HCT116 (cell line): ENCODE measurements at regions not wholly inside any gene's neighbourhood (a gene's known extent, or its start where the extent isn't known, plus 50 kb on each side); places are given as distances from the start of the nearest gene placed in this dataset.

Experiments
- ATAC-seq: fragments of 200-7000 bp; cut with Tn5 transposase; 2 replicates; pipeline ENCODE4 v1.9.1; 2020; ENCODE audit warnings: mild to moderate bottlenecking, moderate library complexity
- BruUV-seq: library from RNA; stranded (reverse); fragments of 400-500 nt; replicated peaks from 2 replicates; lab custom pipeline; 2021; lab: Mats Ljungman, UMichigan
- CTCF ChIA-PET: fragments of 300-600 bp; sonication (Branson Sonifier 250); formaldehyde crosslinking; loops from one replicate; lab custom pipeline; 2021; ENCODE audit warnings: antibody characterized with exemption; lab: Charles Lee
- POLR2A ChIA-PET: fragments of 300-600, 350-600 bp; sonication (Branson Sonifier 250); formaldehyde crosslinking; loops from one replicate; lab custom pipeline; 2021; ENCODE audit warnings: antibody characterized with exemption; lab: Charles Lee
- RAD21 ChIA-PET, 2 experiments: fragments of 300-600 bp; sonication (Branson Sonifier 250); formaldehyde crosslinking; loops; one replicate each; lab custom pipeline; 2023; ENCODE audit warnings: low total read pairs in 2 of 2; ENCODE audit not compliant: uncharacterized antibody in 2 of 2, unreplicated experiment in 2 of 2, low non-redundant PET in 1 of 2; lab: Charles Lee
- DNase-seq: peaks from one replicate; pipeline ENCODE4 v3.0.0-alpha.2; 2010; ENCODE audit warnings: low read depth, low spot score
- H2AFZ ChIP-seq: fragments of 200-600 bp; shearing (Covaris generic), sonication (generic); 2 replicates; pipeline ENCODE4 v1.6.1; 2017; ENCODE audit warnings: low read depth, mixed run types, mixed read lengths, antibody characterized with exemption, low read length; ENCODE audit not compliant: poor library complexity, severe bottlenecking
- H3K27ac ChIP-seq: 2 replicates; pipeline ENCODE4 v1.5.1; 2012; ENCODE audit warnings: low read depth, low read length
- H3K27me3 ChIP-seq: fragments of 200-600 bp; sonication (generic); 2 replicates; pipeline ENCODE4 v1.6.1; 2016; ENCODE audit warnings: mixed run types, low read length, mixed read lengths; ENCODE audit not compliant: insufficient read depth
- H3K36me3 ChIP-seq, 2 experiments: fragments of 200-500 bp in 1 of 2; fragments of 200-600 bp in 1 of 2; sonication (Bioruptor generic) in 1 of 2; sonication (generic) in 1 of 2; 2 replicates each; pipeline versions ENCODE4 v1.5.1 to v1.6.1; 2014 to 2016; ENCODE audit warnings: low read length in 2 of 2, inconsistent platforms in 1 of 2, mixed read lengths in 1 of 2, mixed run types in 1 of 2; ENCODE audit not compliant: insufficient read depth in 2 of 2, control insufficient read depth in 1 of 2
- H3K4me1 ChIP-seq, 2 experiments: fragments of 200-600 bp in 1 of 2; sonication (generic) in 1 of 2; 2 replicates each; pipeline versions ENCODE4 v1.5.1 to v1.6.1; 2012 to 2017; ENCODE audit warnings: low read length in 2 of 2, inconsistent platforms in 1 of 2, mild to moderate bottlenecking in 1 of 2, mixed read lengths in 1 of 2, mixed run types in 1 of 2, moderate library complexity in 1 of 2; ENCODE audit not compliant: insufficient read depth in 2 of 2, control insufficient read depth in 1 of 2
- H3K4me2 ChIP-seq: fragments of 200-600 bp; sonication (generic); 2 replicates; pipeline ENCODE4 v1.6.1; 2017; ENCODE audit warnings: mixed run types, low read length, mixed read lengths
- H3K4me3 ChIP-seq, 2 experiments: fragments of 200-600 bp in 1 of 2; sonication (generic) in 1 of 2; replicated peaks in 1 of 2; 2 replicates each; pipeline ENCODE4 v1.5.1; 2011 to 2016; ENCODE audit warnings: low read length in 2 of 2, control low read depth in 1 of 2, low read depth in 1 of 2, mild to moderate bottlenecking in 1 of 2, mixed read lengths in 1 of 2, mixed run types in 1 of 2
- H3K79me2 ChIP-seq: fragments of 200-600 bp; sonication (generic); 2 replicates; pipeline ENCODE4 v1.6.1; 2017; ENCODE audit warnings: mild to moderate bottlenecking, mixed run types, low read length, moderate library complexity, mixed read lengths; ENCODE audit not compliant: insufficient read depth
- H3K9ac ChIP-seq: fragments of 200-600 bp; sonication (generic); 2 replicates; pipeline ENCODE4 v1.6.1; 2016; ENCODE audit warnings: low read length, mixed read lengths
- H3K9me2 ChIP-seq: fragments of 200-600 bp; sonication (generic), shearing (Covaris generic); 2 replicates; pipeline ENCODE4 v1.6.1; 2017; ENCODE audit warnings: mixed run types, mild to moderate bottlenecking, moderate library complexity; ENCODE audit not compliant: insufficient read depth
- H3K9me3 ChIP-seq, 2 experiments: fragments of 200-500 bp in 1 of 2; fragments of 200-600 bp in 1 of 2; sonication (Bioruptor generic) in 1 of 2; sonication (generic) in 1 of 2; 2 replicates each; pipeline ENCODE4 v1.6.1; 2014 to 2017; ENCODE audit warnings: low read length in 2 of 2, mixed read lengths in 2 of 2, inconsistent platforms in 1 of 2, low read depth in 1 of 2, mild to moderate bottlenecking in 1 of 2, mixed run types in 1 of 2, moderate library complexity in 1 of 2; ENCODE audit not compliant: control insufficient read depth in 1 of 2, insufficient read depth in 1 of 2
- H4K20me1 ChIP-seq: fragments of 200-600 bp; sonication (generic), shearing (Covaris generic); 2 replicates; pipeline ENCODE4 v1.6.1; 2017; ENCODE audit warnings: mixed run types, mild to moderate bottlenecking, moderate library complexity; ENCODE audit not compliant: insufficient read depth
- CBX3 ChIP-seq: IDR thresholded peaks from 2 replicates; pipeline ENCODE4 v1.6.1; 2012; ENCODE audit warnings: low read depth
- CEBPB ChIP-seq: IDR thresholded peaks from 2 replicates; pipeline ENCODE4 v1.6.1; 2012; ENCODE audit warnings: low read depth
- EGR1 ChIP-seq: IDR thresholded peaks from 2 replicates; pipeline ENCODE4 v1.6.1; 2012; ENCODE audit warnings: low read depth
- ELF1 ChIP-seq: IDR thresholded peaks from 2 replicates; pipeline ENCODE4 v1.6.1; 2012; ENCODE audit warnings: low read depth, borderline replicate concordance
- EZH2 ChIP-seq: fragments of 200-600 bp; sonication (generic); IDR thresholded peaks from 2 replicates; pipeline ENCODE4 v1.6.1; 2017; ENCODE audit warnings: antibody characterized with exemption, mixed run types
- EZH2phosphoT487 ChIP-seq: fragments of 200-600 bp; IDR thresholded peaks from 2 replicates; pipeline ENCODE4 v1.6.1; 2018; ENCODE audit warnings: antibody characterized with exemption, borderline replicate concordance
- FOSL1 ChIP-seq: IDR thresholded peaks from 2 replicates; pipeline ENCODE4 v1.6.1; 2012; ENCODE audit warnings: low read depth
- POLR2A ChIP-seq: IDR thresholded peaks from 2 replicates; pipeline ENCODE4 v1.7.0; 2011; ENCODE audit warnings: borderline replicate concordance; ENCODE audit not compliant: insufficient read depth, insufficient read length; ENCODE audit errors: extremely low read depth
- POLR2AphosphoS5 ChIP-seq: IDR thresholded peaks from 2 replicates; pipeline ENCODE4 v1.6.1; 2011; ENCODE audit warnings: mild to moderate bottlenecking, low read depth, low read length, moderate library complexity
- RAD21 ChIP-seq: IDR thresholded peaks from 2 replicates; pipeline ENCODE4 v1.6.1; 2012; ENCODE audit warnings: low read depth, mild to moderate bottlenecking
- SRF ChIP-seq: IDR thresholded peaks from 2 replicates; pipeline ENCODE4 v1.6.1; 2012; ENCODE audit warnings: low read depth
- TCF7L2 ChIP-seq: IDR thresholded peaks from 2 replicates; pipeline ENCODE4 v1.7.0; 2011; ENCODE audit warnings: borderline replicate concordance, inconsistent platforms; ENCODE audit not compliant: insufficient read depth, insufficient read length; ENCODE audit errors: extremely low read depth
- ZFX ChIP-seq: fragments of 450-650 bp; IDR thresholded peaks from 2 replicates; pipeline ENCODE4 v1.6.1; 2017
- ZNF274 ChIP-seq: fragments of 200-500 bp; sonication (Bioruptor generic); IDR thresholded peaks from 2 replicates; pipeline ENCODE4 v1.6.1; 2014; ENCODE audit warnings: mild to moderate bottlenecking, low read depth, low read length, inconsistent platforms
- intact Hi-C: fragments of 100-400 bp; cut with micrococcal nuclease; formaldehyde crosslinking; loops from 2 replicates; pipeline ENCODE4 v1.10.0; 2022
- TF ChIP-seq, protein P1 (sequence below): IDR thresholded peaks from 2 replicates; pipeline ENCODE4 v1.6.1; 2012; ENCODE audit warnings: low read depth
- TF ChIP-seq, protein P2 (sequence below): IDR thresholded peaks from 2 replicates; pipeline ENCODE4 v1.6.1; 2011; ENCODE audit warnings: mild to moderate bottlenecking, low read length, moderate library complexity; ENCODE audit not compliant: insufficient replicate concordance; ENCODE audit errors: extremely low read depth
- TF ChIP-seq, protein P3 (sequence below), 3 experiments: fragments of 200-600 bp in 1 of 3; sonication (generic) in 1 of 3; IDR thresholded peaks in 2 of 3; conservative IDR thresholded peaks in 1 of 3; 2 replicates each; pipeline ENCODE4 v1.5.1; 2012 to 2017; ENCODE audit warnings: low read depth in 2 of 3, low read length in 2 of 3, antibody characterized with exemption in 1 of 3, borderline replicate concordance in 1 of 3, control low read depth in 1 of 3, mild to moderate bottlenecking in 1 of 3, mixed read lengths in 1 of 3, mixed run types in 1 of 3, moderate library complexity in 1 of 3; ENCODE audit not compliant: insufficient read depth in 1 of 3

DNA sequence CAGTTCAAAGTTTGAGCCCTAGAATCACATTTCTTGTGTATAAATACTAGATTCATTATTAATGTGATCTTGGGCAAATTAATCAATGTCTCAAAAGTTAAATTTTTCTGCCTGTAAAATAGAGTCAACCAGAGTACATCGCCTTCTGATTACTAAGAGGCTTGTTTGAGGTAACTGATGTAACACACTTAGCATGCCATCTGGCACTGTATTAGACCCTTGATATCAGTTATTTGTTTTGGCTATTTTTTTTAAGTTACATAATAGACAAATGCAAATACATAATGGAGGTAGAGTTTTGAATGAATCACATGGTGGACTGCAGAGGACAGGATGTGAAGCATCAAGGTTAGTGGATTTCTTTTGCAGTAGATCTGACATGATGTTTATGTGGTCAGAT lies 298.4 kb downstream of the ADGRL2 start (continued):
- TF ChIP-seq POLR2AphosphoS5 (no peak), FOSL1 (no peak), SRF (no peak)

DNA sequence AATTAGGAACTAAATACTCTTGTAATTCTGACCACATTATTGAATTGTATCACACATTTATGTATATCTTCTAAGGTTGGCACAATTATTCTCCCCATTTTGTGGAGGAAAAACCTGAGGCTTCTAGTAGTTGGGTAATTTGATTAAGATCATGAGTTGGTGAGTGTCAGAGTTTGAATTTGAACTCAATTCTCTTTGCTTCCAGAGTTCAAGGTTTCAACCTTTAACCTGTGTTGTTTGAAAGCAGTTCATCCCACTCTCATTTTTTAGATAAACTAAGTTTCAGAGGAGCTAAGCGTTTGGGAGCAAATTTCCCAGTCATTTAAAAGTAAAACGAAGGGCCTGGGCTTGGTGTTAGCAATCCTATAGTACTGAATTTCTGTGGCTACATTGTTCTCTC lies 293.4 kb downstream of the ADGRL2 start:
- no peak for DNase-seq
- intact Hi-C loops, result no loop called here
- H3K4me3 ChIP-seq, result no peak overlapping the region
- POLR2A ChIA-PET, result no interaction called here
- no TSS peak for BruUV-seq
- H3K27ac ChIP-seq, result no peak overlapping the region
- RAD21 ChIA-PET, result no interaction called here
- H3K9me2 ChIP-seq, result no peaks in the 10 kb centered on the region; the same call in 1 of the 2 replicates
- no peaks in the 10 kb centered on the region for H3K79me2 ChIP-seq
- no peak overlapping the region for H3K9ac ChIP-seq
- H3K9me3 ChIP-seq, result no peaks in the 10 kb centered on the region
- no peak overlapping the region for H3K4me2 ChIP-seq
- CTCF ChIA-PET, result no interaction called here
- no peaks in the 10 kb centered on the region for H4K20me1 ChIP-seq
- H2AFZ ChIP-seq, result no peak overlapping the region
- TF ChIP-seq POLR2A (no peak), EGR1 (no peak), CEBPB (no peak), FOSL1 (no peak), ZFX (no peak), EZH2 (no peak), CBX3 (no peak), POLR2AphosphoS5 (no peak), ELF1 (no peak), ZNF274 (no peak), TCF7L2 (no peak), RAD21 (no peak), EZH2phosphoT487 (no peak)
- TF ChIP-seq, protein P1, sequence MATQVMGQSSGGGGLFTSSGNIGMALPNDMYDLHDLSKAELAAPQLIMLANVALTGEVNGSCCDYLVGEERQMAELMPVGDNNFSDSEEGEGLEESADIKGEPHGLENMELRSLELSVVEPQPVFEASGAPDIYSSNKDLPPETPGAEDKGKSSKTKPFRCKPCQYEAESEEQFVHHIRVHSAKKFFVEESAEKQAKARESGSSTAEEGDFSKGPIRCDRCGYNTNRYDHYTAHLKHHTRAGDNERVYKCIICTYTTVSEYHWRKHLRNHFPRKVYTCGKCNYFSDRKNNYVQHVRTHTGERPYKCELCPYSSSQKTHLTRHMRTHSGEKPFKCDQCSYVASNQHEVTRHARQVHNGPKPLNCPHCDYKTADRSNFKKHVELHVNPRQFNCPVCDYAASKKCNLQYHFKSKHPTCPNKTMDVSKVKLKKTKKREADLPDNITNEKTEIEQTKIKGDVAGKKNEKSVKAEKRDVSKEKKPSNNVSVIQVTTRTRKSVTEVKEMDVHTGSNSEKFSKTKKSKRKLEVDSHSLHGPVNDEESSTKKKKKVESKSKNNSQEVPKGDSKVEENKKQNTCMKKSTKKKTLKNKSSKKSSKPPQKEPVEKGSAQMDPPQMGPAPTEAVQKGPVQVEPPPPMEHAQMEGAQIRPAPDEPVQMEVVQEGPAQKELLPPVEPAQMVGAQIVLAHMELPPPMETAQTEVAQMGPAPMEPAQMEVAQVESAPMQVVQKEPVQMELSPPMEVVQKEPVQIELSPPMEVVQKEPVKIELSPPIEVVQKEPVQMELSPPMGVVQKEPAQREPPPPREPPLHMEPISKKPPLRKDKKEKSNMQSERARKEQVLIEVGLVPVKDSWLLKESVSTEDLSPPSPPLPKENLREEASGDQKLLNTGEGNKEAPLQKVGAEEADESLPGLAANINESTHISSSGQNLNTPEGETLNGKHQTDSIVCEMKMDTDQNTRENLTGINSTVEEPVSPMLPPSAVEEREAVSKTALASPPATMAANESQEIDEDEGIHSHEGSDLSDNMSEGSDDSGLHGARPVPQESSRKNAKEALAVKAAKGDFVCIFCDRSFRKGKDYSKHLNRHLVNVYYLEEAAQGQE, result no peak
- TF ChIP-seq, protein P2, sequence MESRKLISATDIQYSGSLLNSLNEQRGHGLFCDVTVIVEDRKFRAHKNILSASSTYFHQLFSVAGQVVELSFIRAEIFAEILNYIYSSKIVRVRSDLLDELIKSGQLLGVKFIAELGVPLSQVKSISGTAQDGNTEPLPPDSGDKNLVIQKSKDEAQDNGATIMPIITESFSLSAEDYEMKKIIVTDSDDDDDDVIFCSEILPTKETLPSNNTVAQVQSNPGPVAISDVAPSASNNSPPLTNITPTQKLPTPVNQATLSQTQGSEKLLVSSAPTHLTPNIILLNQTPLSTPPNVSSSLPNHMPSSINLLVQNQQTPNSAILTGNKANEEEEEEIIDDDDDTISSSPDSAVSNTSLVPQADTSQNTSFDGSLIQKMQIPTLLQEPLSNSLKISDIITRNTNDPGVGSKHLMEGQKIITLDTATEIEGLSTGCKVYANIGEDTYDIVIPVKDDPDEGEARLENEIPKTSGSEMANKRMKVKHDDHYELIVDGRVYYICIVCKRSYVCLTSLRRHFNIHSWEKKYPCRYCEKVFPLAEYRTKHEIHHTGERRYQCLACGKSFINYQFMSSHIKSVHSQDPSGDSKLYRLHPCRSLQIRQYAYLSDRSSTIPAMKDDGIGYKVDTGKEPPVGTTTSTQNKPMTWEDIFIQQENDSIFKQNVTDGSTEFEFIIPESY, result no peak
- TF ChIP-seq, protein P3, sequence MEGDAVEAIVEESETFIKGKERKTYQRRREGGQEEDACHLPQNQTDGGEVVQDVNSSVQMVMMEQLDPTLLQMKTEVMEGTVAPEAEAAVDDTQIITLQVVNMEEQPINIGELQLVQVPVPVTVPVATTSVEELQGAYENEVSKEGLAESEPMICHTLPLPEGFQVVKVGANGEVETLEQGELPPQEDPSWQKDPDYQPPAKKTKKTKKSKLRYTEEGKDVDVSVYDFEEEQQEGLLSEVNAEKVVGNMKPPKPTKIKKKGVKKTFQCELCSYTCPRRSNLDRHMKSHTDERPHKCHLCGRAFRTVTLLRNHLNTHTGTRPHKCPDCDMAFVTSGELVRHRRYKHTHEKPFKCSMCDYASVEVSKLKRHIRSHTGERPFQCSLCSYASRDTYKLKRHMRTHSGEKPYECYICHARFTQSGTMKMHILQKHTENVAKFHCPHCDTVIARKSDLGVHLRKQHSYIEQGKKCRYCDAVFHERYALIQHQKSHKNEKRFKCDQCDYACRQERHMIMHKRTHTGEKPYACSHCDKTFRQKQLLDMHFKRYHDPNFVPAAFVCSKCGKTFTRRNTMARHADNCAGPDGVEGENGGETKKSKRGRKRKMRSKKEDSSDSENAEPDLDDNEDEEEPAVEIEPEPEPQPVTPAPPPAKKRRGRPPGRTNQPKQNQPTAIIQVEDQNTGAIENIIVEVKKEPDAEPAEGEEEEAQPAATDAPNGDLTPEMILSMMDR (IDR thresholded peaks at IDR 0.05 in 2 of 3, conservative IDR thresholded peaks at IDR 0.05 in 1 of 3; ENCODE audit: borderline replicate concordance in 1 of 3, insufficient read depth in 1 of 3, low read depth in 2 of 3, low read length in 2 of 3), result no peak
- H3K27me3 ChIP-seq, result no peaks in the 10 kb centered on the region
- ATAC-seq, result no peak
- H3K4me1 ChIP-seq, result no peaks in the 10 kb centered on the region
- H3K36me3 ChIP-seq, result no peaks in the 10 kb centered on the region
